ENCODE measurements at regions not wholly inside any gene's neighbourhood (a gene's known extent, or its start where the extent isn't known, plus 50 kb on each side); places are given as distances from the start of the nearest gene placed in this dataset.

GRCh38 chr6:137759624-137760023, 107.4 kb upstream of the TNFAIP3 start (continued):
- TF ChIP-seq CHD7 (IDR thresholded peaks at IDR 0.05; ENCODE audit: insufficient replicate concordance, low read length) (no peak), HDAC6 (IDR thresholded peaks at IDR 0.05; ENCODE audit: low read depth, low read length) (no peak), CBX8 (IDR thresholded peaks at IDR 0.05; ENCODE audit: borderline replicate concordance, low read depth, low read length) (no peak), YY1 (IDR thresholded peaks at IDR 0.05; ENCODE audit: low read depth, low read length) (no peak), E2F6 (IDR thresholded peaks at IDR 0.05) (no peak), CREB1 (IDR thresholded peaks at IDR 0.05) (no peak)

Measured in H1 (cell line).